ENCODE measurements at regions not wholly inside any gene's neighbourhood (a gene's known extent, or its start where the extent isn't known, plus 50 kb on each side); places are given as distances from the start of the nearest gene placed in this dataset.
A peak's percentile ranks its signal among the peaks of the same experiment; 100 is the strongest.

GRCh38 chr15:95895508-95895907, 435.0 kb upstream of the NR2F2 start:
- no peaks in the 10 kb centered on the region for H3K36me3 ChIP-seq (ENCODE audit: control insufficient read depth, insufficient read depth, low read length)
- H3K4me2 ChIP-seq (ENCODE audit: extremely low read depth, insufficient read depth, low read length), result no peak overlapping the region
- TF ChIP-seq CTCF (conservative IDR thresholded peaks at IDR 0.05 in 1 of 2, IDR thresholded peaks at IDR 0.05 in 1 of 2; ENCODE audit: low read depth in 1 of 2, low read length in 2 of 2), result no peak
- no peak for TF ChIP-seq EZH2 (IDR thresholded peaks at IDR 0.05; ENCODE audit: low read length, missing control alignments)
- no peak overlapping the region for H3K4me3 ChIP-seq (replicated peaks in 1 of 4; ENCODE audit: control extremely low read depth in 1 of 4, insufficient read depth in 1 of 4, low read depth in 3 of 4, low read length in 4 of 4)
- H3K9ac ChIP-seq (ENCODE audit: insufficient read depth, low read length), result no peak overlapping the region
- no peaks in the 10 kb centered on the region for H4K20me1 ChIP-seq (ENCODE audit: control insufficient read depth, extremely low read depth, insufficient read depth, low read length)
- H3K4me1 ChIP-seq (ENCODE audit: control insufficient read depth, extremely low read depth, insufficient read depth, low read length), result no peaks in the 10 kb centered on the region
- no peak for DNase-seq (ENCODE audit: low read depth in 2 of 2)
- no peak overlapping the region for H3K27ac ChIP-seq (ENCODE audit: insufficient read depth, low read length)
- no peaks in the 10 kb centered on the region for H3K27me3 ChIP-seq (ENCODE audit: control insufficient read depth, insufficient read depth, low read length)
- H2AFZ ChIP-seq (ENCODE audit: low read length), result no peak overlapping the region
- no peaks in the 10 kb centered on the region for H3K9me3 ChIP-seq (ENCODE audit: control insufficient read depth, insufficient read depth, low read depth, low read length)
- H3K79me2 ChIP-seq (ENCODE audit: control insufficient read depth, insufficient read depth, low read length), result no peaks in the 10 kb centered on the region

- peak in 1 of 2 donors; percentile 63 for DNase-seq (ENCODE audit: low read depth in 2 of 2)
- H4K20me1 ChIP-seq (ENCODE audit: control insufficient read depth, extremely low read depth, insufficient read depth, low read length), result no peaks in the 10 kb centered on the region
- no peak overlapping the region for H3K27ac ChIP-seq (ENCODE audit: insufficient read depth, low read length)
- no peaks in the 10 kb centered on the region for H3K79me2 ChIP-seq (ENCODE audit: control insufficient read depth, insufficient read depth, low read length)
- TF ChIP-seq CTCF (conservative IDR thresholded peaks at IDR 0.05 in 1 of 2, IDR thresholded peaks at IDR 0.05 in 1 of 2; ENCODE audit: low read depth in 1 of 2, low read length in 2 of 2) (no peak), EZH2 (IDR thresholded peaks at IDR 0.05; ENCODE audit: low read length, missing control alignments) (no peak)
- H3K27me3 ChIP-seq (ENCODE audit: control insufficient read depth, insufficient read depth, low read length), result no peaks in the 10 kb centered on the region
- H3K4me1 ChIP-seq (ENCODE audit: control insufficient read depth, extremely low read depth, insufficient read depth, low read length), result peaks cover under 1% of the 10 kb centered on the region
- no peak overlapping the region for H3K9ac ChIP-seq (ENCODE audit: insufficient read depth, low read length)
- no peak overlapping the region for H2AFZ ChIP-seq (ENCODE audit: low read length)
- no peak overlapping the region for H3K4me2 ChIP-seq (ENCODE audit: extremely low read depth, insufficient read depth, low read length)
- H3K36me3 ChIP-seq (ENCODE audit: control insufficient read depth, insufficient read depth, low read length), result no peaks in the 10 kb centered on the region
- H3K9me3 ChIP-seq (ENCODE audit: control insufficient read depth, insufficient read depth, low read depth, low read length), result no peaks in the 10 kb centered on the region
- H3K4me3 ChIP-seq (replicated peaks in 1 of 4; ENCODE audit: control extremely low read depth in 1 of 4, insufficient read depth in 1 of 4, low read depth in 3 of 4, low read length in 4 of 4), result no peak overlapping the region
Observed at GRCh38 chr15:95897651-95898050, 432.8 kb upstream of the NR2F2 start.

- Histone ChIP-seq H3K79me2 (ENCODE audit: control insufficient read depth, insufficient read depth, low read length) (no peaks in the 10 kb centered on the region), H3K4me2 (ENCODE audit: extremely low read depth, insufficient read depth, low read length) (no peak overlapping the region), H3K27ac (ENCODE audit: insufficient read depth, low read length) (no peak overlapping the region), H3K4me3 (replicated peaks in 1 of 4; ENCODE audit: control extremely low read depth in 1 of 4, insufficient read depth in 1 of 4, low read depth in 3 of 4, low read length in 4 of 4) (no peak overlapping the region), H3K36me3 (ENCODE audit: control insufficient read depth, insufficient read depth, low read length) (no peaks in the 10 kb centered on the region), H3K9me3 (ENCODE audit: control insufficient read depth, insufficient read depth, low read depth, low read length) (no peaks in the 10 kb centered on the region), H3K27me3 (ENCODE audit: control insufficient read depth, insufficient read depth, low read length) (no peaks in the 10 kb centered on the region), H3K4me1 (ENCODE audit: control insufficient read depth, extremely low read depth, insufficient read depth, low read length) (peaks cover 5% of the 10 kb centered on the region), H4K20me1 (ENCODE audit: control insufficient read depth, extremely low read depth, insufficient read depth, low read length) (no peaks in the 10 kb centered on the region), H3K9ac (ENCODE audit: insufficient read depth, low read length) (no peak overlapping the region), H2AFZ (ENCODE audit: low read length) (no peak overlapping the region)
- TF ChIP-seq EZH2 (IDR thresholded peaks at IDR 0.05; ENCODE audit: low read length, missing control alignments), result no peak
- no peak for TF ChIP-seq CTCF (conservative IDR thresholded peaks at IDR 0.05 in 1 of 2, IDR thresholded peaks at IDR 0.05 in 1 of 2; ENCODE audit: low read depth in 1 of 2, low read length in 2 of 2)
- DNase-seq (ENCODE audit: low read depth in 2 of 2), result no peak
Observed at GRCh38 chr15:95898761-95899160, 431.7 kb upstream of the NR2F2 start.

All from fibroblast of lung (primary cell).